ENCODE measurements at regions not wholly inside any gene's neighbourhood (a gene's known extent, or its start where the extent isn't known, plus 50 kb on each side); places are given as distances from the start of the nearest gene placed in this dataset.

GRCh38 chr13:92991692-92992091 is 234.9 kb upstream of the GPC6 start:
- DNase-seq (ENCODE audit: low read depth in 1 of 2, low spot score in 2 of 2), result no peak
- H3K23ac ChIP-seq (ENCODE audit: insufficient read length), result no peak overlapping the region

More at GRCh38 chr13:92991692-92992091, 234.9 kb upstream of the GPC6 start:
- H3K79me2 ChIP-seq (ENCODE audit: control insufficient read depth in 1 of 2, insufficient read depth in 2 of 2, low read length in 2 of 2), result no peaks in the 10 kb centered on the region
- H3K79me1 ChIP-seq (ENCODE audit: low read depth, low read length), result no peaks in the 10 kb centered on the region
- H3K27me3 ChIP-seq (replicated peaks in 1 of 4; ENCODE audit: control insufficient read depth in 3 of 4, extremely low read depth in 1 of 4, insufficient read depth in 3 of 4, low read length in 3 of 4), result no peaks in the 10 kb centered on the region
- H2BK5ac ChIP-seq (ENCODE audit: low read depth, low read length), result no peak overlapping the region
- H3K27ac ChIP-seq (ENCODE audit: low read depth, low read length), result no peak overlapping the region
- no peaks in the 10 kb centered on the region for H4K20me1 ChIP-seq (replicated peaks in 1 of 2; ENCODE audit: control insufficient read depth in 1 of 2, insufficient read depth in 2 of 2, low read length in 2 of 2)
- H3K9ac ChIP-seq (replicated peaks in 1 of 4; ENCODE audit: extremely low read depth in 1 of 4, low read depth in 3 of 4, low read length in 3 of 4), result no peak overlapping the region
- no peak overlapping the region for H4K5ac ChIP-seq (ENCODE audit: insufficient read length, low read depth, low read length)
- no peak overlapping the region for H2AK5ac ChIP-seq (ENCODE audit: low read depth, low read length)
- H3K56ac ChIP-seq (replicated peaks; ENCODE audit: insufficient read length, low read depth, low read length), result no peak overlapping the region
- no peak overlapping the region for H2BK20ac ChIP-seq (ENCODE audit: low read length)
- no peak overlapping the region for H2AFZ ChIP-seq (ENCODE audit: low read length)
- H4K8ac ChIP-seq (ENCODE audit: extremely low read depth, insufficient read depth, low read length), result no peak overlapping the region
- H3K9me3 ChIP-seq (ENCODE audit: insufficient read depth in 2 of 2, low read depth in 1 of 2, low read length in 1 of 2), result no peaks in the 10 kb centered on the region
- H2BK15ac ChIP-seq (ENCODE audit: low read length), result no peak overlapping the region
- no peak overlapping the region for H2BK120ac ChIP-seq (replicated peaks; ENCODE audit: low read depth, low read length)
- POLR2A ChIA-PET (ENCODE audit: partially characterized antibody), result no interaction called here
- no peaks in the 10 kb centered on the region for H3K36me3 ChIP-seq (ENCODE audit: control insufficient read depth in 2 of 4, insufficient read depth in 4 of 4, low read length in 3 of 4)
- CTCF ChIA-PET (ENCODE audit: partially characterized antibody), result no interaction called here
- H2BK12ac ChIP-seq (ENCODE audit: low read depth, low read length), result no peak overlapping the region
- H3K4ac ChIP-seq (replicated peaks; ENCODE audit: insufficient read length, low read depth, low read length), result no peak overlapping the region
- H3K4me1 ChIP-seq (replicated peaks in 1 of 4; ENCODE audit: control insufficient read depth in 3 of 4, insufficient read depth in 4 of 4, low read length in 3 of 4), result no peaks in the 10 kb centered on the region
- H3K4me2 ChIP-seq (ENCODE audit: insufficient read depth in 1 of 2, low read depth in 2 of 2, low read length in 2 of 2), result no peak overlapping the region
- no peak overlapping the region for H3K14ac ChIP-seq (ENCODE audit: insufficient read length)
- no peak overlapping the region for H4K91ac ChIP-seq (replicated peaks; ENCODE audit: insufficient read length, low read length)
- no peak for TF ChIP-seq CTBP2 (IDR thresholded peaks at IDR 0.05; ENCODE audit: borderline replicate concordance, insufficient read depth, insufficient read length, low read length)
- TF ChIP-seq MAFK (IDR thresholded peaks at IDR 0.05; ENCODE audit: low read depth, low read length), result no peak
- no peak for TF ChIP-seq RBBP5 (IDR thresholded peaks at IDR 0.05; ENCODE audit: borderline replicate concordance, low read depth, low read length)
- TF ChIP-seq CBX8 (IDR thresholded peaks at IDR 0.05; ENCODE audit: borderline replicate concordance, low read depth, low read length), result no peak
- no peak for TF ChIP-seq PHF8 (conservative IDR thresholded peaks at IDR 0.05; ENCODE audit: low read depth, low read length)
- no peak for TF ChIP-seq CTCF (IDR thresholded peaks at IDR 0.05; ENCODE audit: control extremely low read depth in 1 of 3, insufficient read depth in 1 of 3, low read depth in 1 of 3, low read length in 3 of 3)
- H3K4me3 ChIP-seq (ENCODE audit: extremely low read depth in 1 of 4, insufficient read depth in 2 of 4, low read depth in 3 of 4, low read length in 4 of 4), result no peak overlapping the region
- H3K23me2 ChIP-seq (ENCODE audit: low read depth, low read length), result no peaks in the 10 kb centered on the region
- FAIRE-seq, result no peak
- no peak overlapping the region for H3K18ac ChIP-seq (ENCODE audit: extremely low read depth, low read length)
